HTR-8/SVneo (cell line): ENCODE measurements at regions not wholly inside any gene's neighbourhood (a gene's known extent, or its start where the extent isn't known, plus 50 kb on each side); places are given as distances from the start of the nearest gene placed in this dataset.

Experiments
- DNase-seq: peaks from one replicate; pipeline ENCODE4 v3.0.0; 2011; ENCODE audit warnings: low spot score, mixed read lengths; ENCODE audit not compliant: insufficient read length
- FAIRE-seq: peaks from 2 replicates; lab custom pipeline; 2011; peaks lifted over from hg19 to GRCh38; lab: Jason Lieb, UNC

DNA sequence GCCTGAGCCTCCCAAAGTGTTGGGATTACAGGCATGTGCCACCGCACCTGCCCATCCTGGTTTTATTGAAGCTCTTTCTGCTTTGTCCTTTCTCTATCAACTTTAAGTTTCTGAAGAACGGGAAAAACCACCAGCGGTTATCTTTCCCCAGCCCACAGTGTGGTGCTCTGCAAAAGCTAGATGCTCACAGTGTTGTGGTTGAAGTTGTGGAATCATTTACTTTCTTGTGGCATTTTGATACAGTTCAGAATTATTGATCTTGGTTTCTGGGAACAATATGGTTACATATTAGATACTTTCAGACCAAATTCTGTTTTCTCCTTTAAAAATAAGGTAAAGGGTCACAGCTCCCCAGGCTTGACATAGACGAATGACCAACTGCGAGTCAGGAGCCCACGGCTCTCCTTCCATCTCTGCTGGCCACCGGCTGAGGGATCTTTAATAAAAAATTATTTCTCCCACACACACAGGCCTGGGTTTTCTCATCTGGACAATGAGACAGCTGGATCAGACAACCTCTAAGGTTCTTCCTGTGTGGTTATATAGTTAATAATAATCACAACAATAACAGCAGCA lies 385.3 kb downstream of the SETD4 start:
- FAIRE-seq: no peak
- no peak for DNase-seq

DNA sequence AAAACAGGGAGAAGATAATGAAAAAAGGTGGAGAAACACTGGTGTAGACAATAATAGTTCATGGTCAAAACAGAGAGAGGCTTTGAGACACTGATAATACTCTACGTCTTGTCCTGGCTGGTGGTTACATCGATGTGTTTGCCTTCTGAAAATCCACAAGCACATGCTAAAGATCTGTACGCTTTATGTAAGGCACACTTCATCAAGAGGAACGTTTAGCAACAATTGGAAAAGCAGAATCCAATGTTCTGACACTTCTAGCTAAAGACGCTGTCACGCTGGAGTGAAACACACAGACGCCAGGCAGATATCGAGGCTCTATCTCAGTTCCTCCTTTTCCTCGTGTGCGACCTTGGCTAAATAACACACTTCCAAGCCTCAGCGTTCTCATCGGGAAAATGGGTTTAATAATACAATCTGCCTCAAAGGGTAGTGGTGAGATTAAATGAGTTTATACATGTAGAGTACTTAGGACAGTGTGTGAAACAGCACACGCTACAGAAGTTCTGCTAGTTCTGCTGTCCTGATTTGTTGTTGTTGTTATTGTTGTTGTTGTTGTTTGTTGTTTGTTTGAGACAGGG lies 386.1 kb downstream of the SETD4 start:
- DNase-seq: no peak
- no peak for FAIRE-seq

DNA sequence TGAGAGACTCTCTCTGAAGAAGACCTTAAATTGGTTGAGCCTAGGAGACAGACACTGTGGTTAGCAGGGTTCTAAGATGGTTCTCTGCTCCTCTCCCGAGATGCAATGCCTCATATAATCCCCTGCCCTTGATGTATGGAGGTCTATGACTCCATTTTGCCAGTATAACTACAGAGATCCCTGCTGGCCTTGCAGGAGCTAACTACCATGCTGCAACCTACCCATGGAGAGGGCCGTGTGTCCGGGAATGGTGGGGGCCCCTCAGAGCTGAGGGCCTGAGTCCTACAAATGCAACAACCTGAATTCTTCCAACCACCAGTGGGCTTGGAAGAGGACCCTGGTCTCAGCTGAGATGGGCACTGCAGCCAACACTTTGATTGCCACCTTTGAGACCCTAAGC lies 388.0 kb downstream of the SETD4 start:
- no peak for DNase-seq
- FAIRE-seq: no peak

- no peak for FAIRE-seq
- no peak for DNase-seq
Measured at GRCh38 chr21:35664683-35665082, 395.6 kb downstream of the SETD4 start.

- no peak for FAIRE-seq
- DNase-seq: no peak
Measured at GRCh38 chr21:35663856-35664606, 396.3 kb downstream of the SETD4 start.

- DNase-seq (no peak), FAIRE-seq (no peak)
Measured at GRCh38 chr21:35658242-35658641, 402.1 kb downstream of the SETD4 start.

- no peak for FAIRE-seq
Measured at GRCh38 chr21:35652872-35653271, 407.5 kb downstream of the SETD4 start.

DNA sequence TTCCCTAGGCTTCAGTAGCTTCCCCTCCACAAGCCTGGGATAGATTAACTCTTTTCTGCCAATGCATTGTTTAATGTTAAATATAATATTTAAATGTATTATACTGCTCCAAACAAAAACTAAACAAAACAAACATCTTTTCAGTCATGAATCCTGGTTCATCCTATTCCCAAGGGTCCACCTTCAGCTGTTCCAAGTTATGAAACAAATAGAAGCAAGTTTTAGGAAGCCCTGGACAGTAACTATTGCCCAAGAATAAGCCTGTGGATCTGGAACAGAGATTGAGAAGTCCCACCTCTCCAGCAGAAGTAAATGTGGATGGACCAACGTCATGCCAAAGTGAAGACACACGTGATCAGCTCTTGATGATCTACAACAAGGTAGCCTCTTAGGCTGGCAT lies 408.1 kb downstream of the SETD4 start:
- DNase-seq (no peak), FAIRE-seq (no peak)

More at GRCh38 chr21:35652872-35653271, 407.5 kb downstream of the SETD4 start:
- DNase-seq: no peak

GRCh38 chr21:35651196-35651595 lies 409.1 kb downstream of the SETD4 start:
- FAIRE-seq (no peak), DNase-seq (no peak)

- peak; percentile 33 for DNase-seq
- no peak for FAIRE-seq
Measured at GRCh38 chr21:35649186-35649585, 411.1 kb downstream of the SETD4 start.

DNA sequence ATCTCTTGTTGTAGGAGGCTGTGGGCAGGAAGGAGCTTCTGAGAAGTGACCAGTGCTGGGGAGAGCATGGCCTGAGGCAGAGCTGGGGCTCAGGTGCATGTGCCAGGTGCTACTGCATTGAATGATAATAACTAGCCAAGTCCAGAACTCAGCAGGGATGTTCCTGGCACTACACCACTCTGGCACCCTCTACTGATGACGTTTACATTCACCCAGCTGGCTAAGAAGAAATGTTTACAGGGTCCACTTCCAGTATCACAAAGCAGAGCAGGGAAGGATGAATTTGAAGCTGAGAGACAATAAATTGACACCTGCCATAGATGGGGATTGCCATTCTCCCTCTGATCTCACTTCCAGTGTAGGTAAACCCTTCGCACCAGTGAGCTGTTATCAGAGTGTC lies 411.8 kb downstream of the SETD4 start:
- no peak for DNase-seq
- no peak for FAIRE-seq

GRCh38 chr21:35646606-35647005 lies 413.7 kb downstream of the SETD4 start:
- DNase-seq (no peak), FAIRE-seq (no peak)

DNA sequence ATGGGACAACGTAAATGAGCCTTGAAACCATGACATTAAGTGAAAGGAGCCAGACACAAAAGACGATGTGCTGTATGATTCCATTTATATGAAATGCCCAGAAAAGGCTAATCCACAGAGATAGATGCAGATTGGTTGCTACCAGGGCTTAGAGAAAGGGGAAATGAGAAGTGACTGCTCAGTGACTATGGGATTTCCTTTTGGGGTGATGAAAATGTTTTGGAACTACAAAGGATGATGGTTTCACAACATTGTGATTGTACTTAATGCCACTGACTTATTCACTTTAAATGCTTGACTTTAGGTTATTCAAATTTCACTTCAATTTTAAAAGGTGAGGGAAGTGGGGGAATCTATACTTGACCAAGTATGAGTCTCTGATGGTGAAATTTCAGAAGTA lies 414.3 kb downstream of the SETD4 start:
- DNase-seq: no peak
- no peak for FAIRE-seq

DNA sequence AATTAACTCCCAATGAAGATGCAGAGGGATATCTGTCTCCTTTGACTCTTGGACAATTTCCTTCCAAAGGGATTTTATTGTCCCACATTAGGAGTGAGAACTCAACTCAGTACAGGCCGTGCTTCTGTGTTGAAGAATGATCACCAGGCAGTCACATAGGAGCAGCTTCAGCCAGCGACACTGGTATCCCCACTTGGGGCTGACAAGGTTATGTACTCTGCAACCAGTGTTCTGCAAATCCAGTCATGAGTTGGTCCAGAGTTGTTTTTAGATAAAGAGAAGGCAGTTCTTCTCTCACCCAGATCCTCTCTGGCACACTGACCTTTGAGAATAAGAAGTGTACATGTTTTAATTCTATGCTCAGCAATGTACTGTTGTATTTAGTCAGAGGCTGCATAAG lies 415.8 kb downstream of the SETD4 start:
- FAIRE-seq (no peak), DNase-seq (no peak)

- FAIRE-seq (no peak), DNase-seq (no peak)
Measured at GRCh38 chr21:35643176-35643575, 417.1 kb downstream of the SETD4 start.

- FAIRE-seq: no peak
- no peak for DNase-seq
Measured at GRCh38 chr21:35641271-35642016, 418.9 kb downstream of the SETD4 start.

DNA sequence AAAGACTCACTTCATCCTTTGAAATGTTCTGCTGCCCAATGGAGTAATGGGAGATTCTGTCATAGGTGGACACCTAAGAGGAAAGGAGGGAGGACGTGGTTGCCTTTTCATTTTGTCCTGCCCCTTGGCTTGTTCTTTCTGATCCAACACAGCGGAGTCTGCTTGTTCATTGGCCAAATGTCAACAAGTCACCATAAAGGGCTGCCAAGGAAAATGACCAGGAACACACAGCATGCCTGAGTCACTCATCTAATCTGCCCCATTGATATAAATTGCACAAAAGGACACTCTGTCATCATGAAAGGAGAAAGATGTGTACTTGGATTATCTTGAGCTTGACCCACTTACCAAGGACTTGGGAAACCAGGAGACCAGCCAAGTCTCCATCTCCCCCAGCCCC lies 422.9 kb downstream of the SETD4 start:
- no peak for DNase-seq

GRCh38 chr21:35635994-35636393 lies 424.3 kb downstream of the SETD4 start:
- no peak for DNase-seq

More for the DNA sequence above, 422.9 kb downstream of the SETD4 start:
- no peak for FAIRE-seq

GRCh38 chr21:35635261-35635660 lies 425.1 kb downstream of the SETD4 start:
- peak; percentile 79 for FAIRE-seq
- peak; percentile 35 for DNase-seq

More at GRCh38 chr21:35635994-35636393, 424.3 kb downstream of the SETD4 start:
- no peak for FAIRE-seq

DNA sequence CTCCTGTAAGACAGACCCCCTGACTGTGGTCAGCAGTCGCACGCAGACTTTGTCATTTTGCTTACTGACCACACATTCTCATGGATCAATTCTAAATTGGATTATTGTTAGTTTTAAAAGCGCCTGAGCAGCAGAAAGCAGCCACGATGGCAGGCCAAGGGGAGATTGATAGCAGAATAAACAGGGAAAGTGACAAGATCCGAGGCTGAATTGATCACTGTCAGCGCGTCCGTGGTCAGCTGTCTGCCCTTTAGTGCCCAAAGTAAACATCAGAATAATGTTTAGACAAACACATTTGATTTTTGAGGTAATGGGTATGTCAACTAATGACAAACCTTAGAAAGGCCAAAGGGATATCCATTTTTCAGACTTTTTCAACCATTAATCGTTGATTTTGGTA lies 426.8 kb downstream of the SETD4 start:
- no peak for FAIRE-seq
- no peak for DNase-seq

GRCh38 chr21:35632711-35633110 lies 427.6 kb downstream of the SETD4 start:
- FAIRE-seq (no peak), DNase-seq (no peak)
